Activated gamma-delta T cell treated with anti-CD3 and anti-CD28 coated beads, Interleukin-2, amount 50 U/mL, for 16 hours (primary cell): ENCODE measurements at regions not wholly inside any gene's neighbourhood (a gene's known extent, or its start where the extent isn't known, plus 50 kb on each side); places are given as distances from the start of the nearest gene placed in this dataset.

ENCODE experiments used
- DNase-seq: peaks from one replicate; pipeline ENCODE4 v3.0.0-alpha.2; 2020; ENCODE audit warnings: low read depth

- no peak for DNase-seq
Observed at GRCh38 chr20:56996533-56996932, 269.9 kb downstream of the BMP7 start.

- no peak for DNase-seq
Observed at GRCh38 chr20:56998438-56998837, 268.0 kb downstream of the BMP7 start.

GRCh38 chr20:57000441-57000968 is 265.9 kb downstream of the BMP7 start:
- DNase-seq: no peak

DNA sequence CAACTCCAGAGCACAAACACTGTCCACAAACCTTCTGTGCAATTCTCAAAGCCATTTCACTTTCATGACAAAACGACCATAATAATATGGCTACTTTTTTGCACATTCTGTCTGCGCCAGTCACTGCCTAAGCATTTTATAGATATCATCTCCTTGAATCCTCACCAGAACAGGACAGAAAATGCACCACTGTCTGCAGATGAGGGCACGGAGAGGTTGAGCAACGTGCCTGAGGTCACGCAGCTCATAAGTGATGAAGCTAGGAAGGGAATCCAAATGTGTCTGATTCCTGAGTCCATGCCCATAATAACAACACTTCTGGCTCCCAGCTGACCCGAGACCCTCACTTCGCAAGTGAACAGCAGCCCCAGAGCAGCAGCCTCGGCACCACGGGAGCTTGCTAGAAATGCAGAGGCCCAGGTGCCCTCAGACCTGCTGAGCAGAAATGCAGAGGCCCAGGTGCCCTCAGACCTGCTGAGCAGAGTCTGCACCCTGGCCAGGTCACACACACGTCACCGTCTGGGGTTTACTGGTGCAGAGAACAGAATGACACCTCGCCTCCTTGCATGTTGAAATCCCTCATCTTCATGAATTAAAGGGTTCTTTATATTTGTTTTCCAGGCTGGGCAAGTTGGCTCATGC is 265.2 kb downstream of the BMP7 start:
- no peak for DNase-seq

DNA sequence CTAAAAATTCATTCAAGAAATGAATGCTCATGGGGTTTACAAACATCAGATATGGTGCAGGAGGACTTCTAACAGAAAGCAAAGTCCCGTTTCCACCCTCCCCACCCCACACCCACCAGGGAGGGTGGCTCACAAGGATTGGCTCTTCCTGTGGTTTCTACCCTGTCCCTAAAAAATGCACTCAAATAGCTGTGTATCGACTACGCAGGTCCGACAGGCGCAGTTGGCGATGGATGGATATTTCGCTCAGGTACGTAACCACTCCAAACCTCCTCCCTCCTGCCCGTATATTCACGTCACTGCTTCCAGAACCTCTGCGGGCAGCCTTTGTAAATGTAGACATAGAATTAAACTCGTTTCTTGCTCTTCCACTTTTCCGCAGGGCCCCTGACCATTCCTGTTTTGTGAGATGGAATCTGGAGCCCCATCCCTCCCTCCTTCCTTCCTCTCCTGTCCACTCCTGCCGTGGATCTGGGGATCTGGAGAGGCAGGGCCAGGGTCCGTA is 264.3 kb downstream of the BMP7 start:
- no peak for DNase-seq

- DNase-seq: no peak
Observed at GRCh38 chr20:57003012-57003411, 263.4 kb downstream of the BMP7 start.

DNA sequence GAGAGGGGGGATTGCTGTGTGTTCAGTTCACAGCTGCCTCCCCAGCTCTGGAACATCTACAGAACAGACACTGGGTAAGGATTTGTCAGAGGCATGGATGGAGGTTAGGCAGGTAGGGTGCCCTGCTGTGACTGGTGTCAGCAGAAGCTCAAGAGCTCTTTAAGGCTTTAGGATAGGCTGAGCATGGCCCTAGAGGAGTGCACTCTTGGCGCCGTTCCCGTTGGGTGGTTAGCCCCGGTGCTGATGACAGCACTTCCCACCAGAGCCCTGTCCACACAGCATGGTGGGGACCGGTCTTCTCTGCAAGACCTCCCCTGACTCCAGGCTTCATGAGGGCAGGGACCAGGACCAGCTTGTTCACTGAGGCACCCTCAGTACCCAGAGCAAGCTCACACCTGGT is 262.0 kb downstream of the BMP7 start:
- no peak for DNase-seq

- no peak for DNase-seq
Observed at GRCh38 chr20:57004951-57005933, 261.2 kb downstream of the BMP7 start.

GRCh38 chr20:57006411-57007170 is 259.9 kb downstream of the BMP7 start:
- DNase-seq: no peak

- no peak for DNase-seq
Observed at GRCh38 chr20:57007171-57007540, 259.3 kb downstream of the BMP7 start.

GRCh38 chr20:57008217-57008616 is 258.2 kb downstream of the BMP7 start:
- DNase-seq: no peak

DNA sequence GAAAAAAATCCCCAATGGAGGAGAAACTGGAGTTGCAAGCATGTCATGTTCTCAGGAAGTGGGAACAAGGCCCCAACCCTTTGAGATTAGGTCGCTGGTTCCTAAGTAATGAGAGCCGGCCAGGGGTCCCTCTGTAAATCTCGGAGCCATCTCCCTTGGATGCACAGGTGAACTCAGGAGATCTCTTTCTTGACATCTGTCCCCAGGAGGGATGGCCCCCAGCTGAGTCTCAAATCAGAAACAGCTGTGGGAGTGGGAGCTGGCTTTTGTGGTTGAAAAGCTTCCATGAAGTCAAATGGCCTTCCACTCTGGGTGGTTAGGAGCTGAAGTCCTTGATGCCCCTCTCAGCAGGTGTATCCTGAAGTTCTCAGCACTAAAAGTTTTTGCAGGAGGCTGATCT is 257.1 kb downstream of the BMP7 start:
- DNase-seq: no peak

DNA sequence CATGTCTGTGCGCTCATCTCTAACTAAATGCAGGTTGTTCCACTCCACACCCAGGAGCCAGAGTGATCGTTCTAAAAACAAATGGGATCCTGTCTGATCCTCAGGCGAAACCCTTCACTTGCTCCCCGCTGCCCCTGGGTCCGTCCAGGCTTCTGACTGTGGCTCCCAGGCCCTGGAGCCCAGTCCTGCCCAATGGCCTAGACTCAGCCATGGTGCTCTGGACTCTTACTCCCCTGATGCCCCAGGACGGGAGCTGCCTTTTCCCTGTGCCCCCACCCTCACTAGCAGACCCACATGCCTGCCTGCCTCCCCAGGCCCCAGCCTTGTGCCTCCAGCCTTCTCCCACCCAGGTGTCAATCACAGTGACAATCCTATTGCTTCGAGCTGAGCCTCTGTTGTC is 256.7 kb downstream of the BMP7 start:
- no peak for DNase-seq

DNA sequence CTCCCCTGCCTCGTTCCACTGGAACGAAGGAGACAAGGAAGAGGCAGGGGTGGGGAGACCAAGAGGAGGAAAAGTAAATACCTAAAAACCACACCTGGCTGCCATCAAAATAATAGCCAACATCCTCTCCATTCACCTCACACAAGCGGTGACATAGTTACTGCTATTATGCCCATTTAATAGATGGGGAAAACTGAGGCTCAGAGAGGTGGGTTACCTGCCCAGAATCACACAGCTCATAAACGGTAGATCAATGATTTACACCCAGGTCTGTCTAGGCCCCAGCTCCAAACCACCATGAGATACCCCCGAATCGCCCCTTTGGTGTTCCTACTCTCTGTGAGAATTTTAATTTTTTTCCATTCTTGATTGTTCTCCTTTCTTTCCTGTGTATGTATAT is 253.8 kb downstream of the BMP7 start:
- no peak for DNase-seq

- DNase-seq: no peak
Observed at GRCh38 chr20:57013217-57013616, 253.2 kb downstream of the BMP7 start.

- DNase-seq: no peak
Observed at GRCh38 chr20:57013741-57014140, 252.7 kb downstream of the BMP7 start.

DNA sequence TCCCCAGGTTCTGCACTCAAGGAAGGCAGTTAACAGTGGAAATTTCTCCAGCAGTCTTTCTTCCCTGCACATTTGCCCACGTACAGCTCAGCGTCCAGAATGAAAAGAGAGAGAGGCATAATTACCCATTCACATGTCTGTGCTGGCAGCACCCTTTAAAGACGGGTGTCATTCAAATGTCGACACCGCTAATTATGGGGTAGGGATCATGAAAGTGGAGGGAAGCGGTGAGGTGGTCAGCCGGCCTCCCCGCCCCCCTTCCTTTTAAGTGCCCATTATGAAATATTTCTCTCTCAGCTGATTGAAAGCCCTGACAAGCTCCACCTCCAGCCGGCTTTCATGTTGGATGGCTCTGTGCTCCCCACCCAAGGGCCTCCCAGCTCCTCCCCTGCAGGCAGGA is 246.1 kb downstream of the BMP7 start:
- DNase-seq: no peak

DNA sequence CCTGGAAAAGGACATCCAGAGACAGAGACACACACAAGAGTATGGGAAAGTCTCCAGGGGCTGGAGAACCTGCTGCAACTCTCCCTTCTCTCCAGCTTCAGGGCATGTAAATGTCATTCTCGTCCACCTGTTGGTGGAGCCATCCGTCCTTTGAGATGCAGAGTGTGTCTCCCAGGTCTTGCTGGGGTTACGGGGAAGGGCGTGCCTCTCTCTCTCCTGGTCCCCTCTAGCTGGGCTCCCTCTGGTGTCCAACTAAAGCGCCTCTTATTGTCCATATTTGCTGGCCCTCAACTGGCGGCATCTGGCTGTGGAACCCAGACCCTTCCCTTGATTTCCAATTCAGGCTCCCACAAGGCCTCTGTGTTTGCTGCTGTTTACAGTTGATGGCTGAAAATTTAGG is 244.1 kb downstream of the BMP7 start:
- DNase-seq: no peak

GRCh38 chr20:57023007-57023406 is 243.4 kb downstream of the BMP7 start:
- no peak for DNase-seq

GRCh38 chr20:57023997-57024396 is 242.4 kb downstream of the BMP7 start:
- no peak for DNase-seq

DNA sequence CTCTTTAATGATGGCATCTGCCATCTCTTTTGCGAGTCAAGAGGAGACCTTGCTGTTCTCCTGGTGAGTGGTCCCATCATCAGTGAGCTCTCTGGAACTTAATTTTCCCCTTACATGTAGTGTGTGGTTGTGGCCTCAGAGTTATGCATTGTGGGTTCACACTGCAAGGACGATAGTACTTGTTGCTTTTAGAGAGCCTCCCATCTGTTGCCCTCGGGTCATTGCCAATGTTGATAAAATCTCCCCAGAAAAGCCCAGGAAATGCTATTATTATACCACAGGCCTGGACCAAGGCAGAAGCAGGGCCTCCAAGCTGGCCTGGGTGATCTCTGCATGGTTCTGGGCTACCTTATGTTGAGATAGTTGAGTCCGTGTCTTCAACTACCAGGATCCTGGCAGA is 241.6 kb downstream of the BMP7 start:
- DNase-seq: no peak

- DNase-seq: no peak
Observed at GRCh38 chr20:57025261-57025660, 241.2 kb downstream of the BMP7 start.
